Transverse colon (tissue), 4 donors: ENCODE measurements at regions not wholly inside any gene's neighbourhood (a gene's known extent, or its start where the extent isn't known, plus 50 kb on each side); places are given as distances from the start of the nearest gene placed in this dataset.

Experiments
- DNase-seq: peaks from one replicate; pipeline ENCODE4 v3.0.0-alpha.2; 2019
- H3K27ac ChIP-seq, 4 donors: fragments of 200-600 bp; sonication (generic); 2 replicates each; pipeline ENCODE4 v1.5.1; 2016 to 2018; ENCODE audit warnings: inconsistent platforms in 4 of 4
- H3K27me3 ChIP-seq: fragments of 200-600 bp; sonication (generic); 2 replicates; pipeline ENCODE4 v1.5.1; 2017; ENCODE audit warnings: inconsistent platforms
- H3K36me3 ChIP-seq, 4 donors: fragments of 200-600 bp; sonication (generic); 2 replicates each; pipeline ENCODE4 v1.5.1; 2017 to 2019; ENCODE audit warnings: inconsistent platforms in 4 of 4
- H3K4me1 ChIP-seq, 4 donors: fragments of 200-600 bp; sonication (generic); 2 replicates each; pipeline ENCODE4 v1.5.1; 2017 to 2020; ENCODE audit warnings: inconsistent platforms in 4 of 4
- H3K4me3 ChIP-seq, 4 donors: fragments of 200-600 bp; sonication (generic); 1 replicate in 1 of 4; 2 replicates in 3 of 4; pipeline versions ENCODE4 v1.5.1 to v1.6.1; 2017 to 2019; ENCODE audit warnings: inconsistent platforms in 4 of 4
- H3K9me3 ChIP-seq, 2 donors: fragments of 200-600 bp; sonication (generic); 2 replicates each; pipeline ENCODE4 v1.5.1; 2017 to 2019; ENCODE audit warnings: inconsistent platforms in 2 of 2
- CTCF ChIP-seq, 5 experiments: fragments of 200-600 bp in 3 of 5; fragments of 450-650 bp in 2 of 5; sonication (generic) in 3 of 5; IDR thresholded peaks; 1 replicate in 2 of 5; 2 replicates in 3 of 5; pipeline ENCODE4 v1.5.1; 2016 to 2017; ENCODE audit warnings: antibody characterized with exemption in 5 of 5, inconsistent platforms in 3 of 5, mild to moderate bottlenecking in 2 of 5, moderate library complexity in 1 of 5
- EP300 ChIP-seq: sonication (generic); formaldehyde crosslinking; IDR thresholded peaks from one replicate; pipeline ENCODE4 v1.6.1; 2017; ENCODE audit warnings: antibody characterized with exemption, low read depth
- POLR2A ChIP-seq: fragments of 450-650 bp; IDR thresholded peaks from one replicate; pipeline ENCODE4 v1.6.1; 2016; ENCODE audit warnings: antibody characterized with exemption, mild to moderate bottlenecking, moderate library complexity
- POLR2AphosphoS5 ChIP-seq, 3 donors: sonication (generic); formaldehyde crosslinking; IDR thresholded peaks; one replicate each; pipeline ENCODE4 v1.6.1; 2016; ENCODE audit warnings: antibody characterized with exemption in 3 of 3
- WGBS, 2 donors: methylation state at CpG; one replicate each; pipeline ENCODE4 v1.1.5; 2018; ENCODE audit warnings: low coverage in 1 of 2; 5-methylcytosine and 5-hydroxymethylcytosine counted together
- in situ Hi-C, 4 donors: fragments of 200-750 bp; cut with MboI; loops; one replicate each; pipeline versions ENCODE4 v1.15.0 to v1.15.1; 2017; ENCODE audit warnings: low sequenced_read_pairs in 3 of 4, low pct_ligation_motif_present in 1 of 4, low pct_unique_long_range_greater_than_20kb in 1 of 4
- intact Hi-C: fragments of 100-400 bp; cut with DNase I; formaldehyde crosslinking; loops from one replicate; pipeline ENCODE4 v1.15.1; 2023; ENCODE audit warnings: low total_unique reads

GRCh38 chr2:129813404-129813803 is 166.1 kb upstream of the RAB6C start:
- Histone ChIP-seq H3K4me3 (no peak overlapping the region), H3K4me1 (peaks cover 0 to 9% (median 7%) of the 10 kb centered on the region in 4 donors), H3K9me3 (peaks cover 0 to 8% of the 10 kb centered on the region in 2 donors), H3K36me3 (no peaks in the 10 kb centered on the region), H3K27me3 (no peaks in the 10 kb centered on the region), H3K27ac (no peak overlapping the region)
- in situ Hi-C loops (no loop called here), intact Hi-C loops (no loop called here)
- WGBS, 2 donors = 77 to 100% methylated on average over 2 to 4 of the region's 4 CpGs
- no peak for DNase-seq
- TF ChIP-seq EP300 = no peak
- TF ChIP-seq CTCF (IDR thresholded peaks at IDR 0.05) = no peak

- in situ Hi-C loops = no loop called here
- TF ChIP-seq EP300 (no peak), POLR2AphosphoS5 (IDR thresholded peaks at IDR 0.05) (no peak)
- intact Hi-C loops = no loop called here
These were observed 162.5 kb upstream of the RAB6C start for GRCh38 chr2:129816813-129817574.

GRCh38 chr2:129819855-129820254 is 159.6 kb upstream of the RAB6C start:
- intact Hi-C loops = no loop called here
- H3K4me1 ChIP-seq = no peaks in the 10 kb centered on the region
- peaks cover 0 to 8% of the 10 kb centered on the region in 2 donors for H3K9me3 ChIP-seq
- H3K27me3 ChIP-seq = no peaks in the 10 kb centered on the region
- no peak overlapping the region for H3K4me3 ChIP-seq
- no peaks in the 10 kb centered on the region for H3K36me3 ChIP-seq
- no peak overlapping the region for H3K27ac ChIP-seq
- in situ Hi-C loops = no loop called here
- DNase-seq = no peak
- WGBS, 2 donors = 69% methylated on average over 7 of the region's 7 CpGs; no CpG with 5 or more reads in 1 of the 2 donors
- no peak for TF ChIP-seq CTCF (IDR thresholded peaks at IDR 0.05)
- no peak for TF ChIP-seq EP300

More at GRCh38 chr2:129816813-129817574, 162.5 kb upstream of the RAB6C start:
- Histone ChIP-seq H3K9me3 (peaks cover 0 to 8% of the 10 kb centered on the region in 2 donors), H3K4me1 (peaks cover 0 to 9% (median 7%) of the 10 kb centered on the region in 4 donors), H3K27me3 (no peaks in the 10 kb centered on the region), H3K27ac (no peak overlapping the region), H3K4me3 (no peak overlapping the region), H3K36me3 (no peaks in the 10 kb centered on the region)
- DNase-seq = no peak
- WGBS, 2 donors = 93% methylated on average over 16 of the region's 16 CpGs; no CpG with 5 or more reads in 1 of the 2 donors

GRCh38 chr2:129820908-129821307 is 158.6 kb upstream of the RAB6C start:
- WGBS, 2 donors = 87 to 93% methylated on average over 3 to 6 of the region's 6 CpGs
- intact Hi-C loops (no loop called here), in situ Hi-C loops (no loop called here)

More at GRCh38 chr2:129820908-129821307, 158.6 kb upstream of the RAB6C start:
- H3K27ac ChIP-seq = no peak overlapping the region
- no peak for DNase-seq
- H3K4me3 ChIP-seq = no peak overlapping the region
- H3K27me3 ChIP-seq = no peaks in the 10 kb centered on the region
- no peaks in the 10 kb centered on the region for H3K9me3 ChIP-seq
- no peaks in the 10 kb centered on the region for H3K4me1 ChIP-seq
- no peak for TF ChIP-seq CTCF (IDR thresholded peaks at IDR 0.05)
- no peak for TF ChIP-seq POLR2A
- no peak for TF ChIP-seq POLR2AphosphoS5 (IDR thresholded peaks at IDR 0.05)
- no peak for TF ChIP-seq EP300
- H3K36me3 ChIP-seq = no peaks in the 10 kb centered on the region
